HG02840 (cell line): ENCODE measurements at regions not wholly inside any gene's neighbourhood (a gene's known extent, or its start where the extent isn't known, plus 50 kb on each side); places are given as distances from the start of the nearest gene placed in this dataset.
"Not testable (repeated sequence)": the region's sequence is repeated elsewhere in the genome, so short reads cannot be mapped to it uniquely, and the experiment has no call there.

Source experiments
- ATAC-seq: cut with Tn5 transposase; IDR thresholded peaks from one replicate; pipeline ENCODE4 v1.9.1; 2021; ENCODE audit warnings: mild to moderate bottlenecking, moderate library complexity, moderate number of reproducible peaks; ENCODE audit not compliant: unreplicated experiment, low FRiP score

GRCh38 chr2:193250389-193250788, 1055.7 kb upstream of the TMEFF2 start:
- no peak for ATAC-seq

GRCh38 chr2:193240752-193241151, 1046.0 kb upstream of the TMEFF2 start:
- ATAC-seq: no peak

GRCh38 chr2:193231634-193232033, 1036.9 kb upstream of the TMEFF2 start:
- no peak for ATAC-seq

GRCh38 chr2:193228276-193228675, 1033.5 kb upstream of the TMEFF2 start:
- no peak for ATAC-seq

GRCh38 chr2:193222454-193222853, 1027.7 kb upstream of the TMEFF2 start:
- ATAC-seq: no peak

GRCh38 chr2:193219413-193219812, 1024.7 kb upstream of the TMEFF2 start:
- ATAC-seq: no peak

GRCh38 chr2:193201583-193201982, 1006.9 kb upstream of the TMEFF2 start:
- ATAC-seq: no peak

- no peak for ATAC-seq
Measured at GRCh38 chr2:193199322-193199721, 1004.6 kb upstream of the TMEFF2 start.

GRCh38 chr2:193187816-193188215, 993.1 kb upstream of the TMEFF2 start:
- no peak for ATAC-seq

GRCh38 chr2:193170981-193171380, 976.2 kb upstream of the TMEFF2 start:
- not testable (repeated sequence) for ATAC-seq

- ATAC-seq: no peak
Measured at GRCh38 chr2:193156480-193156879, 961.7 kb upstream of the TMEFF2 start.

- no peak for ATAC-seq
Measured at GRCh38 chr2:193154076-193154475, 959.3 kb upstream of the TMEFF2 start.

GRCh38 chr2:193153576-193153975, 958.8 kb upstream of the TMEFF2 start:
- ATAC-seq: no peak

GRCh38 chr2:193142467-193142866, 947.7 kb upstream of the TMEFF2 start:
- ATAC-seq: not testable (repeated sequence)

GRCh38 chr2:193141998-193142397, 947.3 kb upstream of the TMEFF2 start:
- no peak for ATAC-seq

GRCh38 chr2:193140895-193141294, 946.2 kb upstream of the TMEFF2 start:
- ATAC-seq: not testable (repeated sequence)

- ATAC-seq: no peak
Measured at GRCh38 chr2:193124815-193125214, 930.1 kb upstream of the TMEFF2 start.

GRCh38 chr2:193114827-193115226, 920.1 kb upstream of the TMEFF2 start:
- ATAC-seq: no peak

GRCh38 chr2:193112986-193113385, 918.3 kb upstream of the TMEFF2 start:
- ATAC-seq: no peak

GRCh38 chr2:193103064-193103463, 908.3 kb upstream of the TMEFF2 start:
- ATAC-seq: no peak

GRCh38 chr2:193101591-193101990, 906.9 kb upstream of the TMEFF2 start:
- ATAC-seq: no peak

GRCh38 chr2:193088026-193088425, 893.3 kb upstream of the TMEFF2 start:
- ATAC-seq: no peak

GRCh38 chr2:193076995-193077394, 882.3 kb upstream of the TMEFF2 start:
- ATAC-seq: no peak
